ENCODE measurements at regions not wholly inside any gene's neighbourhood (a gene's known extent, or its start where the extent isn't known, plus 50 kb on each side); places are given as distances from the start of the nearest gene placed in this dataset.
"Not testable (repeated sequence)": the region's sequence is repeated elsewhere in the genome, so short reads cannot be mapped to it uniquely, and the experiment has no call there.

GRCh38 chr5:67919532-67919931 lies 296.0 kb upstream of the PIK3R1 start:
- not testable (repeated sequence) for DNase-seq

- no peak for DNase-seq
Measured at GRCh38 chr5:67917561-67917960, 298.0 kb upstream of the PIK3R1 start.

DNA sequence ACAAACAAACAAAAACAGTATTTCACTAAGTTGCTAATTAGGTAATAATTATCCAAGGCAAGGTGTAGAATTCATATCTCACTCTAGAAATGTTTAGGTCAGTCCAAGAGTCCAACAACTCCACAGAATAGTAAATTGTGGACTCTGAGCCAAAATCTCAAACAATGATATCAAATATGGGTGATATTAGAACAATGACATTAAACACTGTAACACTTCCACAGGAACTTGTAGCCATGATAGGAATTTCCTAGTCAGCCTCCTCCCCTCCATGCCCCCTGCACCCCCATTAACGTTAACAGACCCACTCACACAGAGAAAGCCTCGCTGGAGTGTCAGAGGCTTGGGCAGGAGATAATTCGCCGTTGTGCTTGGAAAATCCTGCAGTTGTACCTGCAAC lies 305.0 kb upstream of the PIK3R1 start:
- no peak for DNase-seq

- DNase-seq: no peak
Measured at GRCh38 chr5:67908126-67908765, 307.3 kb upstream of the PIK3R1 start.

- DNase-seq: no peak
Measured at GRCh38 chr5:67904366-67904765, 311.2 kb upstream of the PIK3R1 start.

GRCh38 chr5:67903656-67904055 lies 311.9 kb upstream of the PIK3R1 start:
- no peak for DNase-seq

DNA sequence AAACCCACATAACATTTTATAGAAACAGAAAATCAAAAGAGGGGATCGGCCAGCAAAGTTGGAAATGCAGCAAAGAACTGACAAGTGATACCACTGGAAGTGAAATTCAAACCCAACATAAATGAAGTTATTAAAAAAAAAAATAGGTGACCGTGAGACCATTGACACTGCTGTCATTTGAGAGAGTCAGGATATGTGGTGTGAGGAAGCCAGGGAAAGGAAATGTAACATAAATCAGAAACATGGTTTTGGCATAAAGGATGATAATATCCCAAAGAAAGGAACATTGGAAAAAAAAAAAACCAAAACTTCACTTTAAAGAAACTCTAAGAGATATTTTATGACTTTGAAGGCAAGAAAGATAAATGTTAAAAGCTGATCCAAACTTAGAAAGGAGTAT lies 312.4 kb upstream of the PIK3R1 start:
- DNase-seq: no peak

DNA sequence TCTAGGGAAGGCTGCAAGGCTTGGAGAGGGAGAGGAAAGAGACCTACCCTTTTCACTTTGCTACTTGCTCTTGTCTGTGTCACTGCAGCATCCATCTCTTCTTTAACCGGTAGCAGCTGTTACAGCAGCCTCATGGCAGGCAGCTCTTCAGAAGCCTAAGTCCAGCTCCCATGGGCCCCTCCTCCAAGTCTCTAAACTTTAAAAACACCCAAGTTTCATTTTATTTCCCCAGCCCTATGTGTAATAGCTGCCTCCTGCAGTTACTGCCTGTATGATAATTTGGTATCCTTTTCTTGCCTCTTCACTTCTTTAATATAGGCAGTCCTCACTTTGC lies 313.1 kb upstream of the PIK3R1 start:
- no peak for DNase-seq

DNA sequence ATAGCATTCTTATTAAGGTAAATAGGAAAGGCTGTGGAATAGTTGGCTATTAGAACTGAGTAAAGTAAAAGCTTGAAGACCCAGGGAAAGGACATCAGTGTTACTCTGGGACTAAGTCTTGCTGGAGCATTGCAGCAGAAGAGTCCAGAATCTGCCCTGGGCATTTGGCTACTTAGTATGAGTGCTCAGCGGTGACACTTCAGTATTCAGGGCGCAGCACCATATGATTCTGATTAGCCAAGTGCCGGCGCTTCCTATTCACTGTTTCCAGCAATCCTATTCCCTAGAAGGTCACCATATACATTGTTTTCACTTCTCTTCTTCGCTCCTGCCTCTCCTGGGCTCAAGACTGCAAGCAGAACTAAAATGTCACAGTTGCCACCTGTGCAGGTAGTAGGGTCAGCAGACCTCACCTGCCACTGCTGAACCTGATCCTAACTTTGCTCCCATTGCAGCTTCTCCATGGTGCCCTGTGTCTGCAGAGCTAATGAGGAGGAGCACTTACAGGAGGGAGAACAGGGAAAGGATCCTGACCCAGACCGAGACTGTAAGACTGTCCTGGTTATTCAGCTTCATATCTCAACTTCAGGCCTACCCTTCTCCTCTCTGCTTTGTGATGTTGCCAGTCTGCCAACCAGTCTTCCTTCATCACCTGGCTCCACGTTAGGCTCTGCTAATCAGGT lies 313.6 kb upstream of the PIK3R1 start:
- DNase-seq: no peak

DNA sequence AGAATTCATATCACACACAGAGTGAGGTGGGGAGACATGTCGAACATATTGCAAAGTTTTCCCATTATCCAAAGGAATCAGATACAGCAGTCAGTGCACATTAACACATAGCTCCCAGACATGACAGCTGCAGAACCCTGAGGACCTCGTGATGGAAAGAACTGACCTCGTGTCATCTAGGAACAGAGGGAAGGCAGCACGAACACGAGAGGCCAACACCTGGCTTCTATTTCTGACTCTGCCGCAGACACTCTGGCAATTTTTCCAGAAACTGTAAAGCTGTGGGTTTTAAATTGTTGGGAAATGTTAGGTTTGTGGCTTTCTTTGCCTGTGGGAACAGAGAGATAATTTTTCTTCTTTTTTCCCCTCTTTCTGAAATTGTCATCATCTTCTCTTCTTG lies 315.0 kb upstream of the PIK3R1 start:
- no peak for DNase-seq

DNA sequence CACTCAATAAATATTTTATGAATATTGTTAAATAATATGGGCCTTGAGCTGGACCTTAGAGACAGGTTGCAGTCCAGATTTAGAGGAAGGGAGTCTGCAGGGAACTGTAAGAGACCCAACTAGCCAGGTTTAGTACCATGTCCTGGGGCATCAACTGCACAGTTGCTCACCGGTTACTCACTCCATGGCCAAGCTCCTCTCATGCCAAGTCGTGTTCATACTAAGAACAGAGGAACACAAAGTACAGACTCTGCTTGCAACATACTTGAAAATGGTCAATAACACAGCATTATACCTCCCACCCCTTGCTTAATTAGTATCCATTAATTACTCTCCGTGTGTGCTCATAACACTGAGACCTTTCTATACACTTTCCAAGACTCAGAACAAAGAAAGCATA lies 317.6 kb upstream of the PIK3R1 start:
- no peak for DNase-seq

DNA sequence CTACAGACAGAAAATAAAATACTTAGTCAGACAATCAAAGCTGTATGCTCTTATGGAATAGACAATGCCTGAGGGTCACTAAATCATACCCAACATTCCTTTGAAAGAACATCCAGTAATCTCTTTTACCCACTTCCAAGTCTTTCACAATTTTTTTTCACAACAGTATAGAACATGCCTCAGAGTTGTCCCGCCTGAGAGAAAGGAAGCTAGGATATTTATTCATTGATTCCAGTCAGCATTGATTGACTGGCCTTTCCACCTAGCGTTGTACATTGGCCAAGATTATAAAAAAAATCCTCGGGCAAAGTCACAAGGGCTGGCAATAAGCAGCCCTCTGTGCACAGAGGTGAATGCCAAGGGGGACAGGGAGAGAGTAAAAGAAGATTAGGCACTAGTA lies 318.1 kb upstream of the PIK3R1 start:
- DNase-seq: no peak

DNA sequence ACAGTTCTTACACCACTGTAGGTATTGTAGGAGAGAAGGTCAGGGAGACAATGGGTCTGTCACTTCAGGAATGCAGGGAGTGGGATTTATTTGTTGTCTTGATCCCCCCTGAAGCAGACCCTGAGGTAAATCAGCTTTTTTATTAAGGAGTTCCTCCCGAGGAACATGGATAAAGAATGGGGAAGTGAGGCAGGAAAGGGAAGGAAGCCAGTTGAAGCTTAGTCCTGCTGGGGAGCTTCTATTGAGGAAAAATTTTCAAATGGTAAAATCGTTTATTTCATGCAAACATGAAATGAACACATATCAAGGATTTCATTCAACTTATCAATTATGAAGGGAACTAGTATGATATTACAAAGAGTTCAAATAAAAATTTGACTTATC lies 318.6 kb upstream of the PIK3R1 start:
- no peak for DNase-seq

GRCh38 chr5:67896311-67896929 lies 319.1 kb upstream of the PIK3R1 start:
- no peak for DNase-seq

DNA sequence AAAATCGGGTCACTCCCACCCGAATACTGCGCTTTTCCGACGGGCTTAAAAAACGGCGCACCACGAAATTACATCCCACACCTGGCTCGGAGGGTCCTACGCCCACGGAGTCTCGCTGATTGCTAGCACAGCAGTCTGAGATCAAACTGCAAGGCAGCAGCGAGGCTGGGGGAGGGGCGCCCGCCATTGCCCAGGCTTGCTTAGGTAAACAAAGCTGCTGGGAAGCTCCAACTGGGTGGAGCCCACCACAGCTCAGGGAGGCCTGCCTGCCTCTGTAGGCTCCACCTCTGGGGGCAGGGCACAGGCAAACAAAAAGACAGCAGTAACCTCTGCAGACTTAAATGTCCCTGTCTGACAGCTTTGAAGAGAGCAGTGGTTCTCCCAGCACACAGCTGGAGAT lies 325.7 kb upstream of the PIK3R1 start:
- DNase-seq: not testable (repeated sequence)

DNA sequence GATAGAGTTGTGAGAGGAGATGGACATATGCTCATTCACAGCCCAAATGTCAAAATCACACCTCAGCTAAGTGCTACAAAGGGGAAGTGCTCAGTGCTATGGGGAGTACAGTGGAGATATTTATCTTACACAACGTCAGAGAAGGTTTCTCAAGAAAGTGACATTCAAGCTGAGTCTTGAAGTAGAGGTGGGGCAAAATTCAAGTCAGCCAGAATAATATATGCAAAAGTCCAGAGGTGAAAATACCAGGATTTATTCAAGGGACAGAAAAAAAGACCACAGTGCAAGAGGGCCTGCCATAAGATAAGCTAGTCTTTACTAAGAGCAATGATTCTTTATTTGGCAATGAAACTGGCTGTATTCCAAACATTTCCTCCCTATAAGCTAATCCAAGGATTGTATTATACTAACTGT lies 327.8 kb upstream of the PIK3R1 start:
- no peak for DNase-seq

DNA sequence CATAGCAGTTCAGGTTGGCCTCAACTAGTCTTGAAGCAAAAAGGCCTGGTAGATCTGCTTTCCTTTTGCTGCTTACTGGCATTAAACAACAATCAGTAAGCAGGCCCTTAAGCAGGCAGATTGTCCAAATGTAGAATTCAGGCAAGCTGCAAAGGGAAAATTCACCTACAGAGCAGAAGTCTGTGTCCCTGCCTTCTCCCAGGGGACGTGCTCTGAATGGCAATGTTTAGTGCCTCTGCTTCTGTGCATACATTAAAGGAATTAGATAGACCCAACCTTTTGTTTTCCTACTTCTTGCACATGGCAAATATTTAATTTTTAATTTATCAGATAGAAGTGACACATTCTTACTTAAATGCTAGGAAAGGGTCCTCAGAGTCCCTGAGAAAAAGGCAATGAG lies 328.8 kb upstream of the PIK3R1 start:
- DNase-seq: no peak

DNA sequence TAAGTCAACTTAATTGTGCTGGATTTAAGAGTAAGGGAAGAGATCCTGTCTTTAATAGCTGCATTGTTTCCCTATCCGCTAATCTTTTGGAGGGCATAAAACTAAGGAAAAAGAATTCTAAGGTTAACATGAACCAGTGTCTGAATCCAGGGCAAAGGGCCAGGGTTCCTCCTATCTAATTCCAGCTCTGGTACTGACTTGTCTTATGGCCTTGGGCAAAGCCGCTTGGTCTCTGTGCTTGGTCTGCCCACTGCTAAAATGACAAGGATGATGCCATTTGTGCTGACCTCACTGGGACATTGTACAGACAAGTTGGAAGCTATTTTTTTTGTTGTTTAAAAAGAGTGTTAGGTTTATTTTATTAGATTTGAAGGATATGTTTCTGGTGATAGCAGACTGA lies 334.7 kb upstream of the PIK3R1 start:
- DNase-seq: no peak

DNA sequence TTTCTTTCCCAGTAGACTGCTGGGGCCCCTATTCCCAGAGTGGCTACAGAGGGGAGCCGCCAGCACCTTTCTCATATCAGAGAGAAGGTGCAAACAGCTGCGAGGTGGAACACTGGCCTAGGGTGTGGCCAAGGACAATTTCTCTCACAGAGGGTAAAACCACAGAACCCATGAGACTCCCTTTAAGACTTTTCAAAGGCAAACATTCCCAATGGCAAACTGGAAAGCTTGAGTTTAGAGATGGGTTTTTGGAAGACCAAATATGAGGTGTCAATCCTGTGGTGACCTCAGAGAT lies 335.1 kb upstream of the PIK3R1 start:
- no peak for DNase-seq

- DNase-seq: no peak
Measured at GRCh38 chr5:67879620-67880510, 335.7 kb upstream of the PIK3R1 start.

- DNase-seq: no peak
Measured at GRCh38 chr5:67878933-67879332, 336.6 kb upstream of the PIK3R1 start.

GRCh38 chr5:67876371-67876770 lies 339.2 kb upstream of the PIK3R1 start:
- no peak for DNase-seq

DNA sequence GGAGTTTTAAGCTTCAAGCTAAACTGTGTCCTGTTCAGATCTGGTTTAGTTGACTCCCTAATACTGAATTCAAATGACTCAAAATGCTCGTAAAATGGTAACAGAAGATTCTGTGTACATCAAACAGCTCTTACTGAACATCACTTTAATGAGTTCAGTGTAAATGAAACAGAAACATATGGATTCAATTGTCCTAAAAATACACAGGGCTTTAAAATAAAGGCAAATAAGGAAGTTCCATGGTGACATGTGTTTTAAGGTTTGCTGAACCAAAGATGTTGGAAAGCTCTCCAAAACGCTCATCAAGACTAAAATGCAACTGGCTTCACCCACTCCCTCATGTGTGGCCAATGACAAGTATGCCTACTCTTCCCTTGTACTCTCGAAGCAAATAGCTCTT lies 340.0 kb upstream of the PIK3R1 start:
- DNase-seq: no peak

- DNase-seq: no peak
Measured at GRCh38 chr5:67873935-67874334, 341.6 kb upstream of the PIK3R1 start.
